HG03108 (cell line): ENCODE measurements at regions not wholly inside any gene's neighbourhood (a gene's known extent, or its start where the extent isn't known, plus 50 kb on each side); places are given as distances from the start of the nearest gene placed in this dataset.
"Not testable (repeated sequence)": the region's sequence is repeated elsewhere in the genome, so short reads cannot be mapped to it uniquely, and the experiment has no call there.

ENCODE experiments used
- ATAC-seq: cut with Tn5 transposase; IDR thresholded peaks from one replicate; pipeline ENCODE4 v1.9.1; 2021; ENCODE audit warnings: moderate library complexity; ENCODE audit not compliant: unreplicated experiment

- no peak for ATAC-seq
Observed at GRCh38 chr10:128571745-128572144, 445.5 kb upstream of the MKI67 start.

DNA sequence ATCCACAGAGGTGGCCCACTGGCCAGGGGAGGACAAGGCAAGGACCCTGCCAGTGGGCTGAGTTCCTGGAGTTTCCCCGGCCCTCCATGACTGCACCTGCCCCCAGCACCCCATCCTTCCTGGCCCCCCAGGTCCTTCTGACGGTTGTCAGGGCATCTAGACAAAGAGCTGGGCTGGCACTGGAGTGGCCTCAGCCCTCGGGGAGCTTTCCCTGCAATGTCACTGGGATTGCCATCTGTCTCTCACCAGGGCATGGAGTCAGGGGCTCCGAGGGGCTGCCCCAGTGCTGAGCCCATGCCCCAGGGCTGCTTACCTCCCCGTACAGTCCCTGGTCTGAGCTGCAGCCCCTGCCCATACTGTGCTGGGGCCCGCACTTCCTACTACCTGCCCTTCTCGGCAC is 446.5 kb upstream of the MKI67 start:
- no peak for ATAC-seq

GRCh38 chr10:128573281-128573845 is 447.1 kb upstream of the MKI67 start:
- ATAC-seq: no peak

DNA sequence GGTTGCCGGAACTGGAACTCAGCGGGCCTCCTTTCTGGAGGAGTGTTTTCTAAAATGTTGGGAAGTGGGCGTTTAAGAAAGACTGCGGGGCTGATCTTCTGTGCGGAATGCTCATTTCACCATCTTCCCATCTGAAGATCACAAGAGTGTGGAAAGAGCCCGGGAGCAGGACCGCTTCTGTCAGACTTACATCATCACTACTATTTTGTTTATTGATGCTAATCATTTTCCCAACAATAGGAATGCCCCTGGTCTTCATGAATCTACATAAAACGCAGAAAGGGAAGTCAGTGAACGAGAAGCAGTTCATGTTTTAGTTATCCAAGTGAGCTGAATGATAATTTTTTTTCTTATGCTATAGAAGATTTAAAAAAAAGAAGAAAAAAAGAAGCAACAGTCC is 447.8 kb upstream of the MKI67 start:
- ATAC-seq: no peak

DNA sequence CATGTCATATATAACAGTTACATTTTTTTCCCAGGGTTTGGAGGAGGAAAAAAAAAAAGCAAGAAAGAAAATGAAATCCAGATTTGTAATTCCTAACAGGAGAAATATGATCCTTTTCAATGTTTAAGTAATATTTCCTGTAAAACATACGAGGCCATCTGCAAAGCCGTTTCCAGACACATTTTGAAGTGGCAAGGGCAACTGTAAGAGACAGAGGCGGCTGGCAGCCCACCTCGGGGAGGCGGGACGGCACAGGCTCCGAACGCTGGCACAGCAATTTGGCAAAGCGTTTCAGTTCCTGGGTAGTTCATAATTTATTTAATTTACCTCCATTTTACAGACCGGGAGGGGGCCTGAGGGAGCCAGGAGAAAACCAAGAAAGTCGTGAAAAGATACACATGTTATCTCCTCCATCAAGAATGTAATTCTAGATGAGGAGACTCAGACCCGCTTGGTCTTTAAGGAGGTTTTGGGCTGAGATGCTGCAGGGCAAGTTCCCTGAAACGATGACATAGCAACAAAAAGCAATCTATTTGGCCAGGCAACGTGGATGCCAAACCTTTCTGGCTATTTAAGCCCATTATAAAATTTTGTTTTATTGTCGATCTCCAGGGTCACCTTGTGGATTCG is 448.5 kb upstream of the MKI67 start:
- ATAC-seq: no peak

DNA sequence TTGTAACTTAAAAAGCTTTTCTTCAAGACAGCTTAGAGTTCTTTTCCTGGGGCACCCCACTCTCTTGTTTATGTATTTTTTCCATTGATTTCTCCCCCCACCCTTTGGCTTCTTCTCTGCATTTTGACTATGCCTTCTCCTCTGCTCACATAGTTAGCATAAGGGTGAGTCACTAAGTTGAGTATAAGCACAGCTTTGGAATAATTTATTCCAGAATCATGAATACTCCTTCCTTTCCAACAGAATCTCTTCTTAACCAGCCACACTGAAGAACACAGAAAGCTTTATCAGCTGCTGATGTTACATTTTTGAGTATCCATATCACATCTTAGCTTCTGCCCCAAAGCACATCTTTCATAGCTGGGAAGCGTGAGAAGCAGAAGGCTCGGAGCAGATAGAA is 449.5 kb upstream of the MKI67 start:
- ATAC-seq: no peak

DNA sequence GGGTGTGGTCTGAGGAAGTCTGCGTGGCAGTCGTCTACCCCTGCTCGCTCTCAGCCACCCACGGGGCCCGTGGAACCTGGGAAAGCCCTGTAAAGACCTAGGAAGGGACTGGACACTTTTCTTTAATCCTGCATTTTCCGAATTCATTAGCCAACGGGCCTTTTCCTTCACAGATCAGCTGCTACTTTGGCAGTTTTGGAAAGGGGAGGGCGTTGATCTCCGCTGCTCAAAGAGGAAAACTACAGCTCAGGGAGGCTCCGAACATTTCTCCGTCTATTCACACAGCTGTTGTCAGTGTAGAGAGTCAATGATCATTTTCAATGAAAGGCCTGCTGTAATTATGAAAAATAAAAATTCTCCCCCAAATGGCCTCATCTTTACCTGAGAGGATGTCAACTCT is 450.1 kb upstream of the MKI67 start:
- no peak for ATAC-seq

- ATAC-seq: no peak
Observed at GRCh38 chr10:128576943-128577670, 450.9 kb upstream of the MKI67 start.

DNA sequence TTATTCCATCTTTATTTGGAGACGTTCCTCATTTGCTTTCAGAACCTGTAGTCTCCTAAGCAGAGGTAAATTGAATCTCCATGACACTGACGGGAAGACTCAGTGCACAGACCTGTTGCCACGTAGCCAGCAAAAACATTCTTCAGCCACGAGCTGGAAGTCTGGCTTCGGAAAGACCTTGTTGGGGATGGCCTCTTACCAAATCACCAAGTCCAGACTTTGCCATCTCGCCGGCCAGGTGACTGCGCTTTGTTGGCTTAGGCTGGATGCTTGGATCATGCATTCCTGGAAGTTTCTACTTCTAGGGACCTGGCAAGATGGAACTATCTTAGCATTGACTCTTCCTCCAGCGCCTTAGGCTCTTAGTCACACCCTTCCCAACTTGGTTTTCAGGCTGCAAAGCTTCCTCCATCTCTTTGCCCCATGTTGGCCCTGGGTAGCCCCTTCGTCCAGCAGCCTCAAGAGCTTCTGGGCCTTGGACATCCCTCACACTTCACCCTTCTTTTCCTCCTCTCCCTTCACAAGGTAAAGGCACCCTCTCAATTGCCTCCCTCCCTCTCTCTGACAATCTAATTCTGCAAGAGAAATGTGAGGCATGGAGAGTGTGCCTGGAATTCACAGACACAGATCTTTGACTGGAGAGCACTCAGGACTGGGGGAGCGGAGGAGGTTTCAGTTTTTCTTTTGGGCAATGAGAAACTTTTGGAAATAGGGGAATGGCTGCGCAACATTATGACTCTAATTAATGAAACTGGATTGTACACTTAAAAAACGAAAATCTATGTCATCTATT is 451.9 kb upstream of the MKI67 start:
- ATAC-seq: no peak

DNA sequence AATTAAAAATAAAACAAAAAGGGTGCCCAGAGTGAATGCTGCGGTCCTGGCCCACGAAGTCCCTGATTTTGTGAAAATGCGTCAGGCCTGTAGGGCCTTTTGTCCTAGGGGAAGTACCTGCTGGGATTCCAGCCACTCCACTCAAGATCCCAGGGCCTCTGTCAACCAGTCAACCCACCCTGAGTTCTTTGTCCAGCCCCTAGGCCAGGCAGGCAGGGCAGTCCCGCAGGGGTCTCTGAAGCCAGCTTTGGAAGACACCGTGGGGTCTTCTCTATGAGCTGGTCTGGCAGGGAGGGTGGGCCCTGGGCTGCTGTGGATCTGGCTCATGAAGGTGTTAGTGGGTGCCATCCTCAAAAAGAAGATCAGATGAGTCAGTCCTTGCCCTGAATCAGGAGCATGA is 452.5 kb upstream of the MKI67 start:
- ATAC-seq: no peak

DNA sequence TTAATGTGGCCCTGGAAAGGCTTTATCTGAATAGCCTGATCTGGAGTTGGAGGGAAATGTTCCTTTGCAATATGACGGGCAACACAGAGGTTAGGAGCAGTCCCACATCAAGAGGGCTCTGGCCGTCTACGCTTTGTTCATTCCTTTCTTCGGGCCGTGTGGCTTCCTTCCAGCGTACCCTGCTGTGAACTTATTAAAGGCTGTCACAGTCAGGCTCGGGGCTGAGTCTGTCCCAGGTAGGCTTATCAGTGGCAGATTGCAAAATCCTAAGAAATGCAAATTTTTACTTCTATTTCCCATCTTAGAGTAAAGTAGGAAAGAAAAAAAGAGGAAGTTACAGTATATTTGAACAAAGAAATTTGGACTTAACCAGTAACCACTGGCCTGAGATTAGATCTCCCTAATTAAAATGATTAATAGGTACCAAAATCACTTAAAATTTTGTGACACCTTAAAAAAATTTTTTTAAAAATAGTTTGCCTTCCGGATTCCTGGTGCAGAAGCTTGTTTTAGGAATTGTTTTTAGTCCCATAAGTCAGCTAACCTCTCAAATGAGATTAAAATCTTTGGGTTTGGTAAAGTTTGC is 453.1 kb upstream of the MKI67 start:
- ATAC-seq: no peak

- no peak for ATAC-seq
Observed at GRCh38 chr10:128579901-128580300, 453.7 kb upstream of the MKI67 start.

GRCh38 chr10:128583125-128583524 is 456.9 kb upstream of the MKI67 start:
- ATAC-seq: not testable (repeated sequence)

- not testable (repeated sequence) for ATAC-seq
Observed at GRCh38 chr10:128586599-128586998, 460.4 kb upstream of the MKI67 start.

GRCh38 chr10:128587689-128588088 is 461.5 kb upstream of the MKI67 start:
- ATAC-seq: no peak

- no peak for ATAC-seq
Observed at GRCh38 chr10:128588402-128588801, 462.2 kb upstream of the MKI67 start.

DNA sequence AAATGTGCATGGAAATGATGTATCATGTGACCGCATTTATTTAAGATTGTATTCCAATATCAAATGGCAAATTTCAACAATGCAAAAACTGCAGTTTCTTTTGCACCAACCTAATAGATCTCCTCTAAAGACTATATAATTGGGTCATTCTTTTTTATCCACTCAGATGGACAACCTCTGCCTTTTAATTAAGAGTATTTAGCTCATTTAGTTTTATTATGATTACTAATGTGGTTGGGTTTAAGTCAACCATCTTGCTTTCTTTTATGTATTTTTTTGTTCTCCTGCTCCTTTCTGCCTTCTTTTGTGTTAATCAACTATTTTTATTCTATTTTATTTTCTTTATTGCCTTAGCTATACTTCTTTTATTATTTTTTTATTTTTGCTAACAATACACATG is 468.5 kb upstream of the MKI67 start:
- ATAC-seq: no peak

- ATAC-seq: no peak
Observed at GRCh38 chr10:128596906-128597305, 470.7 kb upstream of the MKI67 start.

GRCh38 chr10:128599030-128599429 is 472.8 kb upstream of the MKI67 start:
- ATAC-seq: no peak

- no peak for ATAC-seq
Observed at GRCh38 chr10:128599538-128599937, 473.3 kb upstream of the MKI67 start.

DNA sequence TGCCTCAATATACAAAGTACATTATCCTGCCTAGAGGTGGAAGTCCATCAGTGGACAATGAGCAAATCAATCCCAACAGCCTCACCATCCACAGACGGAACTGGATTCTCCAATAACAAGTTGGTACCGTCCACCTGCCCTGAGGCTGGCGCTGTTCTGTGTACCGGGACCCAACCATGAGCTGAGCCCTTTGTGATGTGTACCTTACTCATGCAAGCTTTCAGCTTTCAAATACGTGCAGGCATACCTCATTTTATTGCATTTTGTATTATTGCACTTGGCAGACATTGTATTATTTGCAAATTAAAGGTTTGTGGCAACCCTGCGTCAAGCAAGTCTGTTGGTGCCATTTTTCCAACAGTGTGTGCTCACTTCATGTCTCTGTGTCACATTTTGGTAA is 476.0 kb upstream of the MKI67 start:
- ATAC-seq: no peak
